Medulla oblongata (tissue), 1 donor: ENCODE measurements at regions not wholly inside any gene's neighbourhood (a gene's known extent, or its start where the extent isn't known, plus 50 kb on each side); places are given as distances from the start of the nearest gene placed in this dataset.

Experiments used
- DNase-seq: peaks from one replicate; pipeline ENCODE4 v3.0.0-alpha.2; 2015; ENCODE audit errors: extremely low spot score

- no peak for DNase-seq
Measured at GRCh38 chr15:95940431-95940985, 390.0 kb upstream of the NR2F2 start.

GRCh38 chr15:95944193-95944592 is 386.3 kb upstream of the NR2F2 start:
- no peak for DNase-seq

GRCh38 chr15:95944661-95945255 is 385.7 kb upstream of the NR2F2 start:
- DNase-seq = no peak

- no peak for DNase-seq
Measured at GRCh38 chr15:95946241-95946640, 384.3 kb upstream of the NR2F2 start.

GRCh38 chr15:95946926-95947325 is 383.6 kb upstream of the NR2F2 start:
- DNase-seq = no peak

GRCh38 chr15:95948411-95948810 is 382.1 kb upstream of the NR2F2 start:
- no peak for DNase-seq

GRCh38 chr15:95953032-95953431 is 377.5 kb upstream of the NR2F2 start:
- DNase-seq = no peak

- no peak for DNase-seq
Measured at GRCh38 chr15:95957861-95958260, 372.6 kb upstream of the NR2F2 start.

GRCh38 chr15:95958382-95958781 is 372.1 kb upstream of the NR2F2 start:
- no peak for DNase-seq

- no peak for DNase-seq
Measured at GRCh38 chr15:95968856-95969255, 361.6 kb upstream of the NR2F2 start.

GRCh38 chr15:95970326-95970725 is 360.2 kb upstream of the NR2F2 start:
- no peak for DNase-seq

GRCh38 chr15:95972041-95972553 is 358.4 kb upstream of the NR2F2 start:
- DNase-seq = peak; percentile 15

GRCh38 chr15:95972812-95973211 is 357.7 kb upstream of the NR2F2 start:
- DNase-seq = no peak

- no peak for DNase-seq
Measured at GRCh38 chr15:95973566-95974256, 356.8 kb upstream of the NR2F2 start.

- no peak for DNase-seq
Measured at GRCh38 chr15:95975212-95975611, 355.3 kb upstream of the NR2F2 start.

GRCh38 chr15:95979286-95979685 is 351.2 kb upstream of the NR2F2 start:
- no peak for DNase-seq

- DNase-seq = no peak
Measured at GRCh38 chr15:95981209-95981608, 349.3 kb upstream of the NR2F2 start.

- no peak for DNase-seq
Measured at GRCh38 chr15:95987299-95987698, 343.2 kb upstream of the NR2F2 start.

- DNase-seq = no peak
Measured at GRCh38 chr15:95987886-95988573, 342.5 kb upstream of the NR2F2 start.

- no peak for DNase-seq
Measured at GRCh38 chr15:95988574-95988887, 342.0 kb upstream of the NR2F2 start.

GRCh38 chr15:95989392-95989791 is 341.1 kb upstream of the NR2F2 start:
- DNase-seq = no peak

GRCh38 chr15:95990833-95991232 is 339.7 kb upstream of the NR2F2 start:
- DNase-seq = no peak

- DNase-seq = no peak
Measured at GRCh38 chr15:95994418-95994817, 336.1 kb upstream of the NR2F2 start.
